ENCODE measurements at regions not wholly inside any gene's neighbourhood (a gene's known extent, or its start where the extent isn't known, plus 50 kb on each side); places are given as distances from the start of the nearest gene placed in this dataset.
"Not testable (repeated sequence)": the region's sequence is repeated elsewhere in the genome, so short reads cannot be mapped to it uniquely, and the experiment has no call there.

- no peak overlapping the region for H3K4me3 ChIP-seq
- no peaks in the 10 kb centered on the region for H3K27me3 ChIP-seq
- H3K36me3 ChIP-seq: no peaks in the 10 kb centered on the region
- no peaks in the 10 kb centered on the region for H3K9me3 ChIP-seq
- DNase-seq: no peak
Observed at GRCh38 chr1:99472893-99473292, 173.0 kb upstream of the PALMD start.

- Histone ChIP-seq H3K9me3 (no peaks in the 10 kb centered on the region; the same call in 1 of the 2 replicates), H3K4me3 (no peak overlapping the region), H3K27me3 (no peaks in the 10 kb centered on the region), H3K36me3 (no peaks in the 10 kb centered on the region)
- DNase-seq: no peak
Observed at GRCh38 chr1:99474350-99474893, 171.5 kb upstream of the PALMD start.

GRCh38 chr1:99476058-99476457 is 169.9 kb upstream of the PALMD start:
- DNase-seq: no peak
- H3K9me3 ChIP-seq: no peaks in the 10 kb centered on the region; the same call in 1 of the 2 replicates
- no peak overlapping the region for H3K4me3 ChIP-seq
- no peaks in the 10 kb centered on the region for H3K27me3 ChIP-seq
- no peaks in the 10 kb centered on the region for H3K36me3 ChIP-seq

GRCh38 chr1:99481391-99481996 is 164.4 kb upstream of the PALMD start:
- Histone ChIP-seq H3K36me3 (no peaks in the 10 kb centered on the region), H3K9me3 (no peaks in the 10 kb centered on the region; the same call in 1 of the 2 replicates), H3K4me3 (no peak overlapping the region), H3K27me3 (no peaks in the 10 kb centered on the region)
- DNase-seq: peak; percentile 15

- Histone ChIP-seq H3K27me3 (no peaks in the 10 kb centered on the region), H3K36me3 (no peaks in the 10 kb centered on the region), H3K9me3 (no peaks in the 10 kb centered on the region; the same call in 1 of the 2 replicates), H3K4me3 (no peak overlapping the region)
- DNase-seq: no peak
Observed at GRCh38 chr1:99482286-99482685, 163.6 kb upstream of the PALMD start.

GRCh38 chr1:99482750-99483149 is 163.2 kb upstream of the PALMD start:
- Histone ChIP-seq H3K36me3 (no peaks in the 10 kb centered on the region), H3K27me3 (no peaks in the 10 kb centered on the region), H3K4me3 (no peak overlapping the region), H3K9me3 (no peaks in the 10 kb centered on the region; the same call in 1 of the 2 replicates)
- no peak for DNase-seq

- no peaks in the 10 kb centered on the region for H3K9me3 ChIP-seq
- H3K36me3 ChIP-seq: no peaks in the 10 kb centered on the region
- H3K27me3 ChIP-seq: no peaks in the 10 kb centered on the region
- no peak overlapping the region for H3K4me3 ChIP-seq
- DNase-seq: no peak
Observed at GRCh38 chr1:99490031-99490430, 155.9 kb upstream of the PALMD start.

- Histone ChIP-seq H3K4me3 (no peak overlapping the region), H3K9me3 (no peaks in the 10 kb centered on the region), H3K27me3 (no peaks in the 10 kb centered on the region), H3K36me3 (no peaks in the 10 kb centered on the region)
- peak; percentile 52 for DNase-seq
Observed at GRCh38 chr1:99496067-99496466, 149.8 kb upstream of the PALMD start.

GRCh38 chr1:99497690-99498089 is 148.2 kb upstream of the PALMD start:
- no peaks in the 10 kb centered on the region for H3K9me3 ChIP-seq
- H3K36me3 ChIP-seq: no peaks in the 10 kb centered on the region
- H3K4me3 ChIP-seq: no peak overlapping the region
- no peak for DNase-seq
- no peaks in the 10 kb centered on the region for H3K27me3 ChIP-seq

- no peak overlapping the region for H3K4me3 ChIP-seq
- no peak for DNase-seq
- no peaks in the 10 kb centered on the region for H3K9me3 ChIP-seq
- H3K27me3 ChIP-seq: no peaks in the 10 kb centered on the region
- no peaks in the 10 kb centered on the region for H3K36me3 ChIP-seq
Observed at GRCh38 chr1:99500541-99500940, 145.4 kb upstream of the PALMD start.

GRCh38 chr1:99501871-99502270 is 144.0 kb upstream of the PALMD start:
- Histone ChIP-seq H3K36me3 (no peaks in the 10 kb centered on the region), H3K9me3 (no peaks in the 10 kb centered on the region), H3K27me3 (no peaks in the 10 kb centered on the region), H3K4me3 (no peak overlapping the region)
- DNase-seq: no peak

GRCh38 chr1:99502400-99502799 is 143.5 kb upstream of the PALMD start:
- no peak overlapping the region for H3K4me3 ChIP-seq
- H3K36me3 ChIP-seq: no peaks in the 10 kb centered on the region
- H3K9me3 ChIP-seq: no peaks in the 10 kb centered on the region
- DNase-seq: no peak
- no peaks in the 10 kb centered on the region for H3K27me3 ChIP-seq

GRCh38 chr1:99503276-99503747 is 142.6 kb upstream of the PALMD start:
- Histone ChIP-seq H3K27me3 (no peaks in the 10 kb centered on the region), H3K36me3 (no peaks in the 10 kb centered on the region), H3K4me3 (no peak overlapping the region), H3K9me3 (no peaks in the 10 kb centered on the region)
- no peak for DNase-seq

GRCh38 chr1:99504287-99504686 is 141.6 kb upstream of the PALMD start:
- H3K9me3 ChIP-seq: no peaks in the 10 kb centered on the region
- no peaks in the 10 kb centered on the region for H3K27me3 ChIP-seq
- H3K4me3 ChIP-seq: no peak overlapping the region
- no peaks in the 10 kb centered on the region for H3K36me3 ChIP-seq
- DNase-seq: no peak

GRCh38 chr1:99506631-99507030 is 139.3 kb upstream of the PALMD start:
- Histone ChIP-seq H3K36me3 (no peaks in the 10 kb centered on the region), H3K9me3 (no peaks in the 10 kb centered on the region), H3K27me3 (no peaks in the 10 kb centered on the region), H3K4me3 (no peak overlapping the region)
- no peak for DNase-seq

- H3K9me3 ChIP-seq, H3K36me3 ChIP-seq, H3K27me3 ChIP-seq, DNase-seq, H3K4me3 ChIP-seq: not testable (repeated sequence)
Observed at GRCh38 chr1:99507446-99507845, 138.5 kb upstream of the PALMD start.

- no peaks in the 10 kb centered on the region for H3K27me3 ChIP-seq
- H3K4me3 ChIP-seq: no peak overlapping the region
- H3K9me3 ChIP-seq: no peaks in the 10 kb centered on the region
- DNase-seq: no peak
- H3K36me3 ChIP-seq: no peaks in the 10 kb centered on the region
Observed at GRCh38 chr1:99507906-99508732, 137.8 kb upstream of the PALMD start.
